ENCODE measurements at regions not wholly inside any gene's neighbourhood (a gene's known extent, or its start where the extent isn't known, plus 50 kb on each side); places are given as distances from the start of the nearest gene placed in this dataset.

DNA sequence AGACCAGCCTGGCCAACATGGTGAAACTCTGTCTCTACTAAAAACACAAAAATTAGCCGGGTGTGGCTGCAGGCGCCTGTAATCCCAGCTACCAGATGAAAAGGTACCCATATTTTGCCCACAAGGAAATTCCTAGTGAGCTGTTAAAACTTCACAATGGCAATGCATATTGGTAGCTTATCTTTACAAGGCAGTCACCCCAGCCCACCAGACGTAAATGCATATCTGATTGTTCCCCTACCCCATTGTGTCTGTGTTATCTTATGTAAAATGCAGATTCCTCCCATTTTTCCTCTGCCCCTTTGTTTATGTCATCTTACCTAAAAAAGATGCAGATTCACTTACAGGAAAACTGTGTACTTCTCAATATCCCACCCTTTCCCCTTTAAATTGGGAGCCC lies 103.1 kb upstream of the SLC2A1 start:
- H3K4me3 ChIP-seq (ENCODE audit: insufficient read depth, low read depth, low read length): no peak overlapping the region
- no peaks in the 10 kb centered on the region for H3K27me3 ChIP-seq (ENCODE audit: insufficient read depth, low read length)
- FAIRE-seq (no peak), DNase-seq (ENCODE audit: low read depth) (no peak)
- no peak overlapping the region for H3K27ac ChIP-seq (ENCODE audit: low read depth, low read length)
- Mint-ChIP-seq H3K36me3 (ENCODE audit: low read depth, unreplicated experiment) (no peaks in the 10 kb centered on the region), H3K4me1 (ENCODE audit: low read depth, unreplicated experiment) (peaks cover 17% of the 10 kb centered on the region), H3K27ac (ENCODE audit: unreplicated experiment) (no peak overlapping the region), H3K27me3 (ENCODE audit: low read depth, unreplicated experiment) (peaks cover under 1% of the 10 kb centered on the region), H3K4me3 (ENCODE audit: unreplicated experiment) (no peak overlapping the region), H3K9me3 (ENCODE audit: unreplicated experiment) (peaks cover 3% of the 10 kb centered on the region)
- no peak overlapping the region for H3K4me2 ChIP-seq (ENCODE audit: low read length)
- H4K20me1 ChIP-seq (ENCODE audit: insufficient read depth, low read length): no peaks in the 10 kb centered on the region
- H3K9me3 ChIP-seq (ENCODE audit: insufficient read depth, low read depth, low read length): no peaks in the 10 kb centered on the region
- no peak overlapping the region for H3K9ac ChIP-seq (ENCODE audit: low read length)
- TF ChIP-seq EZH2 (IDR thresholded peaks at IDR 0.05; ENCODE audit: insufficient read depth, low read length): no peak
- TF ChIP-seq, protein P1, sequence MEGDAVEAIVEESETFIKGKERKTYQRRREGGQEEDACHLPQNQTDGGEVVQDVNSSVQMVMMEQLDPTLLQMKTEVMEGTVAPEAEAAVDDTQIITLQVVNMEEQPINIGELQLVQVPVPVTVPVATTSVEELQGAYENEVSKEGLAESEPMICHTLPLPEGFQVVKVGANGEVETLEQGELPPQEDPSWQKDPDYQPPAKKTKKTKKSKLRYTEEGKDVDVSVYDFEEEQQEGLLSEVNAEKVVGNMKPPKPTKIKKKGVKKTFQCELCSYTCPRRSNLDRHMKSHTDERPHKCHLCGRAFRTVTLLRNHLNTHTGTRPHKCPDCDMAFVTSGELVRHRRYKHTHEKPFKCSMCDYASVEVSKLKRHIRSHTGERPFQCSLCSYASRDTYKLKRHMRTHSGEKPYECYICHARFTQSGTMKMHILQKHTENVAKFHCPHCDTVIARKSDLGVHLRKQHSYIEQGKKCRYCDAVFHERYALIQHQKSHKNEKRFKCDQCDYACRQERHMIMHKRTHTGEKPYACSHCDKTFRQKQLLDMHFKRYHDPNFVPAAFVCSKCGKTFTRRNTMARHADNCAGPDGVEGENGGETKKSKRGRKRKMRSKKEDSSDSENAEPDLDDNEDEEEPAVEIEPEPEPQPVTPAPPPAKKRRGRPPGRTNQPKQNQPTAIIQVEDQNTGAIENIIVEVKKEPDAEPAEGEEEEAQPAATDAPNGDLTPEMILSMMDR (IDR thresholded peaks at IDR 0.05; ENCODE audit: insufficient read depth, low read depth, low read length): no peak
- no peaks in the 10 kb centered on the region for H3K36me3 ChIP-seq (ENCODE audit: insufficient read depth, low read length)
- H3K79me2 ChIP-seq (ENCODE audit: insufficient read depth, low read length): no peaks in the 10 kb centered on the region
- no peak overlapping the region for H2AFZ ChIP-seq (ENCODE audit: low read depth, low read length)
- peaks cover 6% of the 10 kb centered on the region for H3K4me1 ChIP-seq (ENCODE audit: insufficient read depth, low read length)

DNA sequence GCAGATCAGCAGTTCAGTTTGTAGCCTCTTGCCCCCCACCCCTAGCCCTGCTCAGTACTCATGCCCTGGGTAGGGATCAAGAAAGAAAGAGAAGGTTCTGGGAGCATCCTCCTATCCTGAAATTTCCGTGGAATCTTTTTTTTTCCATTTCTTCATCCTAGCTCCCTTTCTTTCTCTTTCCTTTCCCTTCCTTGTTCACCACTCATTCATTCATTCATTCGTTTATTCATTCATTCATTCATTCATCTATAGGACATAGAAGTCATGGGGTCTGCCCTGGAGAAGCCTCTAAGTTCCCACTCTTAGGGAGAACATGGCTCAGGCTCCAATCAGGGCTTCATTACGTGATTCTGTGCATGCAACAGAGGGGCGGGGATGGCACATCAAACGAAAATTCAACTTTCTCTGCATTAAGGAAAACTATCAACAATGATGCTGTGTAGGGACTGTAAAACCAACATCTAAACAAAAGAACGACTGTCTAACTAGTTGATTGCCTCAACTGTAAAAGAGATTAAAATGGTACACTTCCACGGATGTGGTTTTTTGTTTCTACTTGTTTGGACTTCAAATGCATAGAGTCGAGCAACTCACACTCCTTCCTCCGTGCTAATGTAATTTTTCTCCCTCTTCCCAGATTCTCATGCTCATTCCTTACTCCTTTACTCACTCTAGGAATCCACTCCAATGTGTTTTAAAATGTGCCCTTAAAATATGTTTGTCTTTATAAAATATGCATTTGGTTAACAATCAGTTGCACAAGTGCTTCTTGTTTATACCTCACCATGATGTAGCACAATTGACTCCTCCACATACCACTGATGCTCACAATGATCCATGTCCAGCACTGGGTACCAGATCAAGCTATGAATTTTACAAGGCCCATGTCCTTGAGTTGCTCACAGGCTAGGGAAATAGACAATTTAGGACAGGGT lies 101.2 kb upstream of the SLC2A1 start:
- Histone ChIP-seq H3K4me3 (ENCODE audit: insufficient read depth, low read depth, low read length) (no peak overlapping the region), H3K27ac (ENCODE audit: low read depth, low read length) (no peak overlapping the region), H3K4me2 (ENCODE audit: low read length) (no peak overlapping the region), H2AFZ (ENCODE audit: low read depth, low read length) (no peak overlapping the region), H4K20me1 (ENCODE audit: insufficient read depth, low read length) (no peaks in the 10 kb centered on the region), H3K9me3 (ENCODE audit: insufficient read depth, low read depth, low read length) (no peaks in the 10 kb centered on the region), H3K9ac (ENCODE audit: low read length) (no peak overlapping the region), H3K27me3 (ENCODE audit: insufficient read depth, low read length) (no peaks in the 10 kb centered on the region), H3K36me3 (ENCODE audit: insufficient read depth, low read length) (no peaks in the 10 kb centered on the region), H3K79me2 (ENCODE audit: insufficient read depth, low read length) (no peaks in the 10 kb centered on the region), H3K4me1 (ENCODE audit: insufficient read depth, low read length) (peaks cover 6% of the 10 kb centered on the region)
- Mint-ChIP-seq H3K27me3 (ENCODE audit: low read depth, unreplicated experiment) (no peaks in the 10 kb centered on the region), H3K4me1 (ENCODE audit: low read depth, unreplicated experiment) (peaks cover 19% of the 10 kb centered on the region), H3K27ac (ENCODE audit: unreplicated experiment) (no peak overlapping the region), H3K4me3 (ENCODE audit: unreplicated experiment) (no peak overlapping the region), H3K36me3 (ENCODE audit: low read depth, unreplicated experiment) (no peaks in the 10 kb centered on the region), H3K9me3 (ENCODE audit: unreplicated experiment) (peaks cover 2% of the 10 kb centered on the region)
- no peak for FAIRE-seq
- no peak for DNase-seq (ENCODE audit: low read depth)
- no peak for TF ChIP-seq EZH2 (IDR thresholded peaks at IDR 0.05; ENCODE audit: insufficient read depth, low read length)

DNA sequence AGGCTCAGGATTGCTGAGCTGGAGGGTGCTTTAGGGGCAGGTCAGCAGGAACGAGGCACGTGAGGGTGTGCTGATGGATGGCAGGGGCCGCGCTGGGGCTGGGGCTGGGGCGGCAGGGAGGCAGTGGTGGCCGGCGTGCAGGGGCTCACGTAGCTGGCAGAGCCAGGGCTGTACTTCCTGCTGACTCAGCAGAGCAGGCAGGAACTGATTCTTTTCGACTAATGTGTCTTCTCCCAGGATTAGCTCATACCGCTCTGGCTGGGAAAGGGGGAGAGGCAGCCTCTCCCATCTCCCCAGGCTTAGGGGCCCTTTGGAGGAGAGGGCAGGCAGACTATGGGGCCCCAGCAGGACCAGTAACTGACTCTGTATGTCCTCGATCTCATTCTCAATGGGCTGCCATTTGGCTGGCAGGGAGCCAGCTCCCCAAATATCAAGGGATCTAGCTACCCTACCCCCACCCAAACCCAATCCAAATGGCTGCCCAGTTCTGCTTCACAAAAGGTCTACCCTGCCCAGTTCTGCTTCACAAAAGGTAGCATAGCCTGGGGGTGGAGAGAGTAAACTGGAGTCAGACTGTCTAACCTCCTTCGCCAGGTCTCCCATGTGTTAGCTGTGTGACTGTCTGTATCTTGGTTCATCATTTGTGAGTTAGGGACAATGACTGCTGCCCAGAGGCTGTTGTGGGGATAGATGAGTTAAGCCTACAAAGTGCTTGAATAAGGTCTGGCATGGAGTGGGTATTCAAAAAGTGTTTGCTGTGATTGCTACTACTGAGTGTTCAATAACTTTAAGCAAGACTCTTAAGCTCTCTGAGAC lies 100.1 kb upstream of the SLC2A1 start:
- Mint-ChIP-seq H3K9me3 (ENCODE audit: unreplicated experiment) (peaks cover 2% of the 10 kb centered on the region), H3K27ac (ENCODE audit: unreplicated experiment) (peak overlapping the region; percentile 16), H3K4me3 (ENCODE audit: unreplicated experiment) (no peak overlapping the region), H3K27me3 (ENCODE audit: low read depth, unreplicated experiment) (no peaks in the 10 kb centered on the region), H3K4me1 (ENCODE audit: low read depth, unreplicated experiment) (peaks cover 21% of the 10 kb centered on the region), H3K36me3 (ENCODE audit: low read depth, unreplicated experiment) (no peaks in the 10 kb centered on the region)
- Histone ChIP-seq H3K9ac (ENCODE audit: low read length) (no peak overlapping the region), H3K27ac (ENCODE audit: low read depth, low read length) (no peak overlapping the region), H2AFZ (ENCODE audit: low read depth, low read length) (peak overlapping the region; percentile 62), H3K36me3 (ENCODE audit: insufficient read depth, low read length) (no peaks in the 10 kb centered on the region), H3K4me2 (ENCODE audit: low read length) (peak overlapping the region; percentile 68), H3K27me3 (ENCODE audit: insufficient read depth, low read length) (no peaks in the 10 kb centered on the region), H3K79me2 (ENCODE audit: insufficient read depth, low read length) (no peaks in the 10 kb centered on the region), H3K9me3 (ENCODE audit: insufficient read depth, low read depth, low read length) (no peaks in the 10 kb centered on the region), H3K4me3 (ENCODE audit: insufficient read depth, low read depth, low read length) (no peak overlapping the region), H3K4me1 (ENCODE audit: insufficient read depth, low read length) (peaks cover 6% of the 10 kb centered on the region), H4K20me1 (ENCODE audit: insufficient read depth, low read length) (no peaks in the 10 kb centered on the region)
- peak; percentile 41 for DNase-seq (ENCODE audit: low read depth)
- TF ChIP-seq, protein P1 (IDR thresholded peaks at IDR 0.05; ENCODE audit: insufficient read depth, low read depth, low read length): no peak
- TF ChIP-seq EZH2 (IDR thresholded peaks at IDR 0.05; ENCODE audit: insufficient read depth, low read length): no peak
- FAIRE-seq: no peak
